HUES48 (cell line): ENCODE measurements at regions not wholly inside any gene's neighbourhood (a gene's known extent, or its start where the extent isn't known, plus 50 kb on each side); places are given as distances from the start of the nearest gene placed in this dataset.

ENCODE experiments used
- H3K27ac ChIP-seq: one replicate; pipeline ENCODE4 v1.7.0; 2013; ENCODE audit warnings: low read depth, low read length, inconsistent platforms
- H3K27me3 ChIP-seq: 2 replicates; pipeline ENCODE4 v1.6.1; 2013; ENCODE audit warnings: mild to moderate bottlenecking, low read length; ENCODE audit not compliant: control insufficient read depth, insufficient read depth
- H3K36me3 ChIP-seq: 2 replicates; pipeline ENCODE4 v1.6.1; 2013; ENCODE audit warnings: low read length; ENCODE audit not compliant: control insufficient read depth, insufficient read depth
- H3K4me1 ChIP-seq: 2 replicates; pipeline ENCODE4 v1.6.1; 2013; ENCODE audit warnings: mild to moderate bottlenecking, low read length; ENCODE audit not compliant: control insufficient read depth, insufficient read depth
- H3K4me3 ChIP-seq: 2 replicates; pipeline ENCODE4 v1.5.1; 2013; ENCODE audit warnings: mild to moderate bottlenecking, low read depth, low read length
- H3K9ac ChIP-seq: 2 replicates; pipeline ENCODE4 v1.6.1; 2013; ENCODE audit warnings: mild to moderate bottlenecking, low read depth, low read length, moderate library complexity
- H3K9me3 ChIP-seq: 2 replicates; pipeline ENCODE4 v1.6.1; 2013; ENCODE audit warnings: low read length; ENCODE audit not compliant: control insufficient read depth, insufficient read depth

GRCh38 chr2:134134313-134134706 is 119.6 kb upstream of the MGAT5 start:
- Histone ChIP-seq H3K36me3 (no peaks in the 10 kb centered on the region), H3K27ac (peak overlapping the region; percentile 93), H3K4me1 (peaks cover 48% of the 10 kb centered on the region), H3K9me3 (peaks cover 4% of the 10 kb centered on the region; the same call in 1 of the 2 replicates), H3K4me3 (peak overlapping the region; percentile 48), H3K9ac (peak overlapping the region; percentile 30), H3K27me3 (no peaks in the 10 kb centered on the region)

DNA sequence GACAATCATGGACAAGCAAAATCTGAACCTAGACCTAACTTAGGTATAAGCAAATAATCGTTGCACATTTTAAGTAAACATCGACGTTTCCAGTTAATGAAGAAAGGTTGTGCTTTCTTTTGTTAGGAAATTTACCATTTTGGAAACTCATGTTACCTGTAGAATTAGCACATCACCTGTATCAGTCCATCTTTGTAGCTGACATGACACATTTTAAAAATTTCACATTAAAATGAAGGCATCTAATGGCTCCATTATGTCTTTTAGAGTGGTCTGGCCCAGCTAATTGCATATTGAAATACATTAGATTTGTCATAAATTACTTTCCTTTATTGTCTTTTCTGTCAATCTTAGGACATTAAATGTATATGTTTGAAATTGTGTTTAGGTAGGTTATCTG is 119.0 kb upstream of the MGAT5 start:
- H3K27me3 ChIP-seq = no peaks in the 10 kb centered on the region
- no peak overlapping the region for H3K4me3 ChIP-seq
- H3K4me1 ChIP-seq = peaks cover 48% of the 10 kb centered on the region
- H3K27ac ChIP-seq = peak overlapping the region; percentile 93
- H3K9ac ChIP-seq = no peak overlapping the region
- H3K9me3 ChIP-seq = no peaks in the 10 kb centered on the region
- H3K36me3 ChIP-seq = no peaks in the 10 kb centered on the region

DNA sequence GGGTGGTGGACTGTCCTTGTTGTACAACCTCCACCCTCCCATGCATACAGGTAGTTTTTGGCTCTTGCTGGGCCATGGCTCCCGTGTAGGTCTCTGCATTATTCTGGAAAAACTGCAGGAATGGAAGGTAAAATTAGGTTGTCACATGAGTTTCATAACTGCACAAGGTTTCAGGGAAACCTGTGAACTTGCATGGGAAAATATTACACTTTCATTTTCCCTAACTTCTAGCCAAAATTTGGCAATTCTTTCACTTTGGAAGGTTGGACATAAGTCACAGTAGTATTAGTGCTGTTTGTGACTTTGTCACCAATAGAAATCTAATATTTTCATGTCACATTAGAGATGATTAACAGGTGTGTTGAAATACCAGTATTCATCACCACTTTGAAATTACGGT is 118.1 kb upstream of the MGAT5 start:
- Histone ChIP-seq H3K27me3 (no peaks in the 10 kb centered on the region), H3K9ac (no peak overlapping the region), H3K4me1 (peaks cover 49% of the 10 kb centered on the region), H3K4me3 (no peak overlapping the region), H3K9me3 (no peaks in the 10 kb centered on the region), H3K36me3 (no peaks in the 10 kb centered on the region), H3K27ac (no peak overlapping the region)

GRCh38 chr2:134136731-134137130 is 117.1 kb upstream of the MGAT5 start:
- no peaks in the 10 kb centered on the region for H3K36me3 ChIP-seq
- H3K4me1 ChIP-seq = peaks cover 56% of the 10 kb centered on the region
- no peak overlapping the region for H3K9ac ChIP-seq
- no peaks in the 10 kb centered on the region for H3K27me3 ChIP-seq
- H3K9me3 ChIP-seq = no peaks in the 10 kb centered on the region
- no peak overlapping the region for H3K4me3 ChIP-seq
- H3K27ac ChIP-seq = no peak overlapping the region

- Histone ChIP-seq H3K9me3 (no peaks in the 10 kb centered on the region), H3K4me1 (peaks cover 60% of the 10 kb centered on the region), H3K27me3 (no peaks in the 10 kb centered on the region), H3K36me3 (no peaks in the 10 kb centered on the region), H3K27ac (no peak overlapping the region), H3K9ac (no peak overlapping the region), H3K4me3 (no peak overlapping the region)
Measured at GRCh38 chr2:134137182-134137611, 116.7 kb upstream of the MGAT5 start.

GRCh38 chr2:134138115-134138514 is 115.8 kb upstream of the MGAT5 start:
- no peak overlapping the region for H3K27ac ChIP-seq
- H3K27me3 ChIP-seq = no peaks in the 10 kb centered on the region
- H3K4me1 ChIP-seq = peaks cover 52% of the 10 kb centered on the region
- H3K9me3 ChIP-seq = no peaks in the 10 kb centered on the region
- H3K4me3 ChIP-seq = no peak overlapping the region
- no peak overlapping the region for H3K9ac ChIP-seq
- no peaks in the 10 kb centered on the region for H3K36me3 ChIP-seq

DNA sequence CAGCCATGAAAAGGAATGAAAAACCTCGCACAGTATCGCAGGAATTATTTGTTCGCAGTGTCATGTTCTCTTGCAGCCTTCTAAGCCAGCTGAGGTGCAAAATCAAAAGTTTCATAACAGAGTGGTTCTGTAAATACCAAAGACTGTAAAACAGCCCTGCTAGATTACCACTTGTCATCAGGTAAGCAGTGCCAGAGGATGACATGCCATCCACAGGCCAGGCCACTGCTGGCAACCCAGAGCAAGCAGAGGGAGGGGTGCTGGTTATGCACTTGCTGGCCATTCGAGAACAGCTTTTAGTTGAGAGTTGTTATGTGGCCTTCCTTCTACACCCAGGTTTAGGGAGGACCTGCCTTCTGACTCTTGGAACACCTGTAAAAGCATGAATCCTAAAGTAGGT is 114.3 kb upstream of the MGAT5 start:
- H3K9ac ChIP-seq = no peak overlapping the region
- no peak overlapping the region for H3K4me3 ChIP-seq
- no peaks in the 10 kb centered on the region for H3K27me3 ChIP-seq
- no peaks in the 10 kb centered on the region for H3K36me3 ChIP-seq
- H3K27ac ChIP-seq = no peak overlapping the region
- peaks cover 48% of the 10 kb centered on the region for H3K4me1 ChIP-seq
- no peaks in the 10 kb centered on the region for H3K9me3 ChIP-seq

DNA sequence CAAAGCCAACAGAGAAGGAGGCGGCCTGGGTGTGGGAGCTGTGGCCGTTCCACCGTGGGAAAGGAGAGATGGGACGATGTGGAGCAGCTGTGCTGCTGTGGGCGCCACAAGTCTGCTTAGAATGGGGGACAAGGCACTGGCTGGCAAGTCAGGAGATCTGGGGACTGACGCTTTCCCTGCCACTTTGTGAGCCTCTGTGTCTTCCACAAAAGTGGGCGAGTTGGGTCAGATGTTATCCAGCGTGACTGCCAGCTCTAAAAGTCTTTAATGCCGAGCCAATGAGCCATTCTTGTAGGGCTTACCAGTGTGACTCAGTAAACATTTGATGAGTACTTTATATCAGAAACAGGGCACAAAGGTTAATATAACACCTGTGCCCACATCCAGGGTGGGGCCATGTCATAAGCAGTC is 113.6 kb upstream of the MGAT5 start:
- Histone ChIP-seq H3K4me1 (peaks cover 41% of the 10 kb centered on the region), H3K9ac (no peak overlapping the region), H3K27me3 (no peaks in the 10 kb centered on the region), H3K9me3 (no peaks in the 10 kb centered on the region), H3K4me3 (no peak overlapping the region), H3K36me3 (no peaks in the 10 kb centered on the region), H3K27ac (no peak overlapping the region)

GRCh38 chr2:134141598-134142340 is 112.1 kb upstream of the MGAT5 start:
- peak overlapping the region; percentile 21 for H3K27ac ChIP-seq
- H3K36me3 ChIP-seq = no peaks in the 10 kb centered on the region
- H3K27me3 ChIP-seq = no peaks in the 10 kb centered on the region
- no peaks in the 10 kb centered on the region for H3K9me3 ChIP-seq
- peaks cover 47% of the 10 kb centered on the region for H3K4me1 ChIP-seq
- H3K9ac ChIP-seq = no peak overlapping the region
- no peak overlapping the region for H3K4me3 ChIP-seq

DNA sequence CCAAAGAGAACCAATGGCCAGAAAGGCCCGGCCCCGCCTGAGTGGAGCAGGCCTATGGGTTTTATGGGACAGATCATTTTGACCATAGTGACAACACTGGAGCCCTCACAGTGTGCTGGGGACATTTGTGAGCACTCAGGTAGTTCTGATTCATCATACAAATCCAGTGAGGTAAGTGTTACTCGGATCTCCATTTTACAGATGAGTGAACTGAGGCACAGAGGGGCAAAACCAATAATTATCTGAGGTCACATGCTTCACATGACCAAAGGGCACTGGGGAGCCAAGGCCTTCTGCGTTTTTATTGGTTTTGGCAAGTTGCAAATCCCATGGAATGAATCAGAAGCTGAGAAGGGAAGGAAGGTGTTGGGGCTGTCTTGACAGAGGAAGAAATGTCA is 111.5 kb upstream of the MGAT5 start:
- Histone ChIP-seq H3K27me3 (no peaks in the 10 kb centered on the region), H3K27ac (no peak overlapping the region), H3K4me3 (no peak overlapping the region), H3K36me3 (no peaks in the 10 kb centered on the region), H3K9ac (no peak overlapping the region), H3K9me3 (no peaks in the 10 kb centered on the region), H3K4me1 (peaks cover 47% of the 10 kb centered on the region)

DNA sequence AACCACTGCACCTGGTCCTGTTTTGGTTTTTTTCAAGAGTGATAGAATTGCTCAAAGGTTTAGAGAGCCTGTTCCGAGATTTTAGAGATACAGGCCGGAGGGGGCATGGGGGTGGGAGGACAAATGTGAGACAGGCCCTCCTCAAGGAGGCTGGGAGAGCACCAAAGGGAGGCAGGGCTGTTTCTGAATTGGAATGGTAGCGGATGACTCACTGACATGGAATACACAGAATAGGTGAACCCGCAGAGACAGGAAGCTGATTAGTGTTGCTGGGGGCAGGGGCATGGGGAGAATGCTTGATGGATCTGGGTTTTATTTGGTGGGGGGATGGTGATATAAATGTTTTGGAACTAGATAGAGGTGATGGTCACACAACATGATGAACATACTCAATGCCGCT is 111.0 kb upstream of the MGAT5 start:
- Histone ChIP-seq H3K4me3 (no peak overlapping the region), H3K9ac (no peak overlapping the region), H3K36me3 (no peaks in the 10 kb centered on the region), H3K9me3 (no peaks in the 10 kb centered on the region), H3K4me1 (peaks cover 48% of the 10 kb centered on the region), H3K27me3 (no peaks in the 10 kb centered on the region), H3K27ac (no peak overlapping the region)
